ENCODE measurements at regions not wholly inside any gene's neighbourhood (a gene's known extent, or its start where the extent isn't known, plus 50 kb on each side); places are given as distances from the start of the nearest gene placed in this dataset.

DNA sequence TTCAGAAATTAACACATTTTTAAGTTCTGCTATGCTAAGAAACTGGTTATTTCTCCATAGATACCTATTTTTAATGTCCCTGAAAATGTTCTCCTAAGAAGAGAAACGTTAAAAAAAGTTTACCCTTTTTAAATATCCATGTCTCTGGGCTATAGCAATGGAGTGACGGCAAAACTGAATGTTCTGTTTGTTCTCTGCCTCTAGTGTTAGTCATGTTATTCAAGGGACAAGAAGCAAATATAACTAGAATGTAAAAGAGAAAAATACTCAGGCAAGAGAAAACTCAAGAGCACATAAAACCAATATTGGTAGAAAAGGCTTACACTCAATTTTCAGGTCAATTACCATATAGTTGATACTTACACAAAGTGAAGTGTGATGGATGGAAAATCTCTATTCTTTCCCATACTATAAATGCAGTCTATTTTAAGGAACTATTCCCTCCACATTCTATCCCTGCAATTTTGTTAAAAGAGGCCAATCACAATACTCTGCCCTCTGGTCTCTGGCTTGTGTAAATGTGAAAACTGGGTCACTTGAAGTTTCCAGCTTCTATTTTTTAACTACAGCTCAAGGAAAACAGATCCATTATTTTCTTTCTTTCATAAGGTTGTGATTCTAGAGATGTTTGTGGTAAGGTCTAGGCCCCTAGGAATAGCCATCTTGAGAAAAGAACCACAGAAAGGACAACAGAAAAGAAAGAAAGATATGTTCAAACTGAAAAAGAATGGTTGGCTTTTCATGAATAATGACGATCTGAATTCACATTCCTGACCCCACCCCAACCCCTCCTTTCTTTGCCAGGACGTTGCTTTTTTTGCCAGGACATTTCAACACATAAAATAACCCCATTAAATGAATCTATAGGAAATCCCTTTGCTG is 200.3 kb upstream of the FAM83B start:
- Histone ChIP-seq H3K27me3 (ENCODE audit: control insufficient read depth, low read length) (no peaks in the 10 kb centered on the region), H3K79me2 (ENCODE audit: control insufficient read depth, low read length) (no peaks in the 10 kb centered on the region), H3K4me3 (ENCODE audit: low read length) (no peak overlapping the region), H3K4me1 (ENCODE audit: control insufficient read depth, low read length) (no peaks in the 10 kb centered on the region), H3K9me3 (ENCODE audit: control insufficient read depth, insufficient read depth, low read length) (no peaks in the 10 kb centered on the region), H4K20me1 (ENCODE audit: control insufficient read depth, insufficient read depth, low read depth, low read length) (no peaks in the 10 kb centered on the region), H3K9me2 (replicated peaks; ENCODE audit: control insufficient read depth, low read length) (no peaks in the 10 kb centered on the region), H3K27ac (ENCODE audit: low read depth, low read length) (no peak overlapping the region), H3K36me3 (ENCODE audit: control insufficient read depth, low read length) (no peaks in the 10 kb centered on the region), H3K4me2 (ENCODE audit: low read length) (no peak overlapping the region), H3F3A (ENCODE audit: control insufficient read depth, insufficient read depth) (no peaks in the 10 kb centered on the region)
- TF ChIP-seq EZH2phosphoT487 (IDR thresholded peaks at IDR 0.05; ENCODE audit: borderline replicate concordance, low read length) = no peak
- TF ChIP-seq, protein P1, sequence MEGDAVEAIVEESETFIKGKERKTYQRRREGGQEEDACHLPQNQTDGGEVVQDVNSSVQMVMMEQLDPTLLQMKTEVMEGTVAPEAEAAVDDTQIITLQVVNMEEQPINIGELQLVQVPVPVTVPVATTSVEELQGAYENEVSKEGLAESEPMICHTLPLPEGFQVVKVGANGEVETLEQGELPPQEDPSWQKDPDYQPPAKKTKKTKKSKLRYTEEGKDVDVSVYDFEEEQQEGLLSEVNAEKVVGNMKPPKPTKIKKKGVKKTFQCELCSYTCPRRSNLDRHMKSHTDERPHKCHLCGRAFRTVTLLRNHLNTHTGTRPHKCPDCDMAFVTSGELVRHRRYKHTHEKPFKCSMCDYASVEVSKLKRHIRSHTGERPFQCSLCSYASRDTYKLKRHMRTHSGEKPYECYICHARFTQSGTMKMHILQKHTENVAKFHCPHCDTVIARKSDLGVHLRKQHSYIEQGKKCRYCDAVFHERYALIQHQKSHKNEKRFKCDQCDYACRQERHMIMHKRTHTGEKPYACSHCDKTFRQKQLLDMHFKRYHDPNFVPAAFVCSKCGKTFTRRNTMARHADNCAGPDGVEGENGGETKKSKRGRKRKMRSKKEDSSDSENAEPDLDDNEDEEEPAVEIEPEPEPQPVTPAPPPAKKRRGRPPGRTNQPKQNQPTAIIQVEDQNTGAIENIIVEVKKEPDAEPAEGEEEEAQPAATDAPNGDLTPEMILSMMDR (IDR thresholded peaks at IDR 0.05; ENCODE audit: low read depth, low read length, poor library complexity, severe bottlenecking) = no peak

DNA sequence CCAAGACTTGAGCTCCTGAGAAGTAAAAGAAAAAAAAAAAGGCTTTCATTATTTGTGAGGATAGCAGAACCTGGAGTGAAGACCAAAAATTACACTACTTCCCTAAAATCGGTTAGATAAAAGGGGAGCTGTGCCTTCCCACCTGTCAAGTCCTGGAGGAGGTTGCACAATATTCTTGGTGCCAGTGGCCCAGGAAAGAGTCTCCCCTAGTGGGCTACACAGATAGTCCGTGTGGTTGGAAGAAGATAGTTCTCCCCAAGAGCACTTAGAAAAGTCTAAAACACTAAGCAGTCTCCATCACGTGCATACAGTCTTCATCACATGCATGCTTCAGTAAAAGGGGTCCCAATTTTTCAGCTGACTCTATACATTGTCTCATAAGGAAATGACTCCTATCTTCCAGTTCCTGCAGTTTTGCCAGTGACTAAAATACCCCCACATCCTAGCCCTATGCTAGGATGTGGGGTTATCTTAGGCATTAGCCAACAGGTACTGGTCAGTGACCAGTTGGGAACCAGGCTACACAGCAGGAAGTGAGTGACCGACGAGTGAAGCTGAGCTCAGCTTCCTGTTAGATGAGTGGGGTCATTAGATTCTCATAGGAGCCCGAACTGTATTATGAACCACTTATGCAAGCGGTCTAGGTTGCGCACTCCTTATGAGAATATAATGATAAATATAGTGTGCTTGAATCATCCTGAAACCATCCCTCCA is 199.5 kb upstream of the FAM83B start:
- H3K79me2 ChIP-seq (ENCODE audit: control insufficient read depth, low read length) = no peaks in the 10 kb centered on the region
- no peak for TF ChIP-seq EZH2phosphoT487 (IDR thresholded peaks at IDR 0.05; ENCODE audit: borderline replicate concordance, low read length)
- TF ChIP-seq, protein P1 (IDR thresholded peaks at IDR 0.05; ENCODE audit: low read depth, low read length, poor library complexity, severe bottlenecking) = no peak
- H3K9me2 ChIP-seq (replicated peaks; ENCODE audit: control insufficient read depth, low read length) = no peaks in the 10 kb centered on the region
- H3K27ac ChIP-seq (ENCODE audit: low read depth, low read length) = no peak overlapping the region
- no peak overlapping the region for H3K4me3 ChIP-seq (ENCODE audit: low read length)
- H3K4me1 ChIP-seq (ENCODE audit: control insufficient read depth, low read length) = no peaks in the 10 kb centered on the region
- H3K9me3 ChIP-seq (ENCODE audit: control insufficient read depth, insufficient read depth, low read length) = no peaks in the 10 kb centered on the region
- no peaks in the 10 kb centered on the region for H3K27me3 ChIP-seq (ENCODE audit: control insufficient read depth, low read length)
- H3K4me2 ChIP-seq (ENCODE audit: low read length) = no peak overlapping the region
- no peaks in the 10 kb centered on the region for H3F3A ChIP-seq (ENCODE audit: control insufficient read depth, insufficient read depth)
- H3K36me3 ChIP-seq (ENCODE audit: control insufficient read depth, low read length) = no peaks in the 10 kb centered on the region
- no peaks in the 10 kb centered on the region for H4K20me1 ChIP-seq (ENCODE audit: control insufficient read depth, insufficient read depth, low read depth, low read length)

DNA sequence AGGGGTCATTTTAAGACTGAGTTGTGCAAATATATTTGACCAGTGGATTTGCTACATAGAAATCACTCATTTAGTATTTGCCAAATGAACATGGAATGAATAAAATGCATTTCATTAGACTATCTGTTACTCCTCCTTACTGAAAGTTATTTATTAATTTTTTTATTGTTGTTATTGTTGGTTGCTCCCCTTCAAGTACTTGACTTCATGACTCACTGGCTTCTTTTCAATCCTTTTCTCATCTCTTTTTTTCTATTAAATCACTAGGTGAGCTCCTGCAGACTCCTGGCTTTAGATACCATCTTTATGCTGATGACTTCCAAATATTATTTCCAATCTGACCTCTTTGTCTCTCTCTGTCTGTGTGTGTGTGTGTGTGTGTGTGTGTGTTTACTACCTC is 192.2 kb upstream of the FAM83B start:
- H3K27me3 ChIP-seq (ENCODE audit: control insufficient read depth, low read length) = no peaks in the 10 kb centered on the region
- H3K4me3 ChIP-seq (ENCODE audit: low read length) = no peak overlapping the region
- H4K20me1 ChIP-seq (ENCODE audit: control insufficient read depth, insufficient read depth, low read depth, low read length) = no peaks in the 10 kb centered on the region
- H3K27ac ChIP-seq (ENCODE audit: low read depth, low read length) = no peak overlapping the region
- TF ChIP-seq, protein P1 (IDR thresholded peaks at IDR 0.05; ENCODE audit: low read depth, low read length, poor library complexity, severe bottlenecking) = no peak
- no peak for TF ChIP-seq EZH2phosphoT487 (IDR thresholded peaks at IDR 0.05; ENCODE audit: borderline replicate concordance, low read length)
- no peaks in the 10 kb centered on the region for H3F3A ChIP-seq (ENCODE audit: control insufficient read depth, insufficient read depth)
- H3K9me3 ChIP-seq (ENCODE audit: control insufficient read depth, insufficient read depth, low read length) = no peaks in the 10 kb centered on the region
- H3K4me2 ChIP-seq (ENCODE audit: low read length) = no peak overlapping the region
- H3K36me3 ChIP-seq (ENCODE audit: control insufficient read depth, low read length) = no peaks in the 10 kb centered on the region
- H3K4me1 ChIP-seq (ENCODE audit: control insufficient read depth, low read length) = no peaks in the 10 kb centered on the region
- H3K79me2 ChIP-seq (ENCODE audit: control insufficient read depth, low read length) = no peaks in the 10 kb centered on the region
- H3K9me2 ChIP-seq (replicated peaks; ENCODE audit: control insufficient read depth, low read length) = no peaks in the 10 kb centered on the region

Measured in DOHH2 (cell line).